OCI-LY7 (cell line): ENCODE measurements at regions not wholly inside any gene's neighbourhood (a gene's known extent, or its start where the extent isn't known, plus 50 kb on each side); places are given as distances from the start of the nearest gene placed in this dataset.

Experiments used
- BruUV-seq: library from RNA; stranded (reverse); fragments of 400-500 nt; replicated peaks from 2 replicates; lab custom pipeline; 2021; lab: Mats Ljungman, UMichigan
- CTCF ChIA-PET: fragments of 300-600 bp; sonication (Branson Sonifier 250); formaldehyde crosslinking; loops from one replicate; lab custom pipeline; 2022; ENCODE audit warnings: antibody characterized with exemption; ENCODE audit not compliant: unreplicated experiment; lab: Charles Lee
- POLR2A ChIA-PET: fragments of 300-600 bp; sonication (Branson Sonifier 250); formaldehyde crosslinking; loops from one replicate; lab custom pipeline; 2022; ENCODE audit warnings: antibody characterized with exemption; lab: Charles Lee
- DNase-seq: peaks from one replicate; pipeline ENCODE4 v3.0.0-alpha.2; 2015; ENCODE audit warnings: low spot score
- H2AFZ ChIP-seq: fragments of 200-600 bp; sonication (generic), shearing (Covaris generic); 2 replicates; pipeline ENCODE4 v1.6.1; 2014; ENCODE audit warnings: mild to moderate bottlenecking, antibody characterized with exemption, low read length, moderate library complexity
- H3K27ac ChIP-seq: fragments of 200-600 bp; sonication (generic); 2 replicates; pipeline ENCODE4 v1.5.1; 2014; ENCODE audit warnings: mixed run types, low read depth, mild to moderate bottlenecking, moderate library complexity, low read length, inconsistent platforms; ENCODE audit not compliant: poor library complexity, severe bottlenecking
- H3K36me3 ChIP-seq: fragments of 200-600 bp; sonication (generic); 2 replicates; pipeline ENCODE4 v1.6.1; 2014; ENCODE audit warnings: mild to moderate bottlenecking, antibody characterized with exemption, low read length, moderate library complexity, mixed read lengths; ENCODE audit not compliant: insufficient read depth
- H3K4me1 ChIP-seq: fragments of 200-600 bp; sonication (generic); 2 replicates; pipeline ENCODE4 v1.5.1; 2014; ENCODE audit warnings: mild to moderate bottlenecking, low read length; ENCODE audit not compliant: insufficient read depth, poor library complexity, severe bottlenecking
- H3K4me2 ChIP-seq: fragments of 200-600 bp; sonication (generic); 2 replicates; pipeline ENCODE4 v1.6.1; 2014; ENCODE audit warnings: mild to moderate bottlenecking, low read length
- H3K4me3 ChIP-seq: fragments of 200-600 bp; sonication (generic); 2 replicates; pipeline ENCODE4 v1.5.1; 2014; ENCODE audit warnings: mild to moderate bottlenecking, low read depth, low read length; ENCODE audit not compliant: poor library complexity, severe bottlenecking
- H3K79me2 ChIP-seq: fragments of 200-600 bp; sonication (generic); 2 replicates; pipeline ENCODE4 v1.6.1; 2016; ENCODE audit warnings: low read depth, mild to moderate bottlenecking, low read length, moderate library complexity, mixed read lengths; ENCODE audit not compliant: insufficient read depth
- H3K9me2 ChIP-seq: fragments of 200-600 bp; sonication (generic); 2 replicates; pipeline ENCODE4 v1.6.1; 2016; ENCODE audit warnings: mild to moderate bottlenecking, low read length, mixed read lengths; ENCODE audit not compliant: insufficient read depth
- H3K9me3 ChIP-seq: fragments of 200-600 bp; sonication (generic); 2 replicates; pipeline ENCODE4 v1.6.1; 2014; ENCODE audit warnings: mild to moderate bottlenecking, mixed run types, low read length, mixed read lengths
- H4K20me1 ChIP-seq: fragments of 200-600 bp; sonication (generic); 2 replicates; pipeline ENCODE4 v1.6.1; 2014; ENCODE audit warnings: mild to moderate bottlenecking, antibody characterized with exemption, low read length, moderate library complexity, mixed read lengths; ENCODE audit not compliant: insufficient read depth
- EZH2phosphoT487 ChIP-seq: fragments of 200-600 bp; sonication (generic); IDR thresholded peaks from 2 replicates; pipeline ENCODE4 v1.6.1; 2018; ENCODE audit warnings: low read depth, borderline replicate concordance, mild to moderate bottlenecking, mixed run types, antibody characterized with exemption, low read length, moderate library complexity, mixed read lengths
- intact Hi-C: fragments of 100-400 bp; cut with micrococcal nuclease; formaldehyde crosslinking; loops from one replicate; pipeline ENCODE4 v1.10.0; 2022; ENCODE audit not compliant: unreplicated experiment
- TF ChIP-seq, protein P1 (sequence below): fragments of 200-600 bp; sonication (generic); conservative IDR thresholded peaks from 2 replicates; pipeline ENCODE4 v1.5.1; 2014; ENCODE audit warnings: mild to moderate bottlenecking, antibody characterized with exemption, low read length, moderate library complexity, mixed read lengths

DNA sequence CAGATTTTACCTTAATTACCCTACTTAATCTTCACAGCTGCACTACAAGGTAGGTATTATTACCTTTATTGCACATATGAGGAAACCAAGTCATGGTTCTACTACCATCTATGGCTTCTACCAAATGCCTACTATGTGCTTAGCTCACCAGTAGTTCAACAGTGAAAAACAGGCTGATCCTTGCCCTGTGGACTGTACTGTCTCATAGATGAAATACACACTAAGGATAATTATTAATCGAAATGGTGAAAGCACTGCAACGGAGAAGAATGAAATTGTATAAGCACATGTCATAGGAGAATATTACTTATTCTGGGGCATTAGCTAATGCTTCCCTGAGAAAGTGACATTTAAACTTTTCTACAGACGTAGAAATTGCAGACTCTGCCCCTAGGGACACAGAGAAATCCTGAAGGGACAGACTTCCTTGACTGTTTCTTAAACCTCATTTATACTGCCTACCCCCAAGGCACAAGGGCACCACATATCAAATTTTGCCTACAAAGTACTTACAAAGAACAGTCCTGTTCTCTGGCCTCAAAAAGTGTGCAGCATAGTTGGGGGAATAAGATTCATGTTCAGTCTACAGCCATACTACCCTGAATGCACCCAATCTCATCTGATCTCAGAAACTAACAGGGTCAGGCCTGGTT is 148.4 kb upstream of the ZC3H11B start:
- Histone ChIP-seq H3K36me3 (no peaks in the 10 kb centered on the region), H2AFZ (no peak overlapping the region), H3K4me1 (no peaks in the 10 kb centered on the region), H3K79me2 (no peaks in the 10 kb centered on the region), H3K4me3 (no peak overlapping the region), H4K20me1 (no peaks in the 10 kb centered on the region), H3K4me2 (no peak overlapping the region), H3K9me2 (no peaks in the 10 kb centered on the region), H3K27ac (no peak overlapping the region), H3K9me3 (no peaks in the 10 kb centered on the region)
- ChIA-PET POLR2A (no interaction called here), CTCF (no interaction called here)
- DNase-seq, result no peak
- intact Hi-C loops, result no loop called here
- no TSS peak for BruUV-seq
- TF ChIP-seq EZH2phosphoT487, result no peak
- TF ChIP-seq, protein P1, sequence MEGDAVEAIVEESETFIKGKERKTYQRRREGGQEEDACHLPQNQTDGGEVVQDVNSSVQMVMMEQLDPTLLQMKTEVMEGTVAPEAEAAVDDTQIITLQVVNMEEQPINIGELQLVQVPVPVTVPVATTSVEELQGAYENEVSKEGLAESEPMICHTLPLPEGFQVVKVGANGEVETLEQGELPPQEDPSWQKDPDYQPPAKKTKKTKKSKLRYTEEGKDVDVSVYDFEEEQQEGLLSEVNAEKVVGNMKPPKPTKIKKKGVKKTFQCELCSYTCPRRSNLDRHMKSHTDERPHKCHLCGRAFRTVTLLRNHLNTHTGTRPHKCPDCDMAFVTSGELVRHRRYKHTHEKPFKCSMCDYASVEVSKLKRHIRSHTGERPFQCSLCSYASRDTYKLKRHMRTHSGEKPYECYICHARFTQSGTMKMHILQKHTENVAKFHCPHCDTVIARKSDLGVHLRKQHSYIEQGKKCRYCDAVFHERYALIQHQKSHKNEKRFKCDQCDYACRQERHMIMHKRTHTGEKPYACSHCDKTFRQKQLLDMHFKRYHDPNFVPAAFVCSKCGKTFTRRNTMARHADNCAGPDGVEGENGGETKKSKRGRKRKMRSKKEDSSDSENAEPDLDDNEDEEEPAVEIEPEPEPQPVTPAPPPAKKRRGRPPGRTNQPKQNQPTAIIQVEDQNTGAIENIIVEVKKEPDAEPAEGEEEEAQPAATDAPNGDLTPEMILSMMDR, result no peak

- Histone ChIP-seq H3K79me2 (no peaks in the 10 kb centered on the region), H3K9me2 (no peaks in the 10 kb centered on the region), H3K4me3 (no peak overlapping the region), H3K36me3 (no peaks in the 10 kb centered on the region), H2AFZ (no peak overlapping the region), H4K20me1 (no peaks in the 10 kb centered on the region), H3K9me3 (no peaks in the 10 kb centered on the region), H3K4me2 (no peak overlapping the region), H3K4me1 (no peaks in the 10 kb centered on the region), H3K27ac (no peak overlapping the region)
- POLR2A ChIA-PET, result interaction anchor here (0.6 kb wide), 1 partner anchor 55 kb away, joined by 3 read pairs; no protein-coding TSS in a partner anchor
- CTCF ChIA-PET, result no interaction called here
- no TSS peak for BruUV-seq
- DNase-seq, result no peak
- intact Hi-C loops, result no loop called here
- no peak for TF ChIP-seq EZH2phosphoT487
Measured at GRCh38 chr1:219759095-219759494, 146.2 kb upstream of the ZC3H11B start.

GRCh38 chr1:219757890-219758289 is 145.0 kb upstream of the ZC3H11B start:
- no peaks in the 10 kb centered on the region for H4K20me1 ChIP-seq
- H3K27ac ChIP-seq, result no peak overlapping the region
- ChIA-PET POLR2A (interaction anchor here (0.7 to 1.0 kb wide), 2 partner anchors 52 to 81 kb away, joined by 3 read pairs; no protein-coding TSS in a partner anchor), CTCF (interaction anchor here (0.6 kb wide), 1 partner anchor 21 kb away, joined by 3 read pairs; no protein-coding TSS in a partner anchor)
- intact Hi-C loops, result no loop called here
- TF ChIP-seq, protein P1, result no peak
- TF ChIP-seq EZH2phosphoT487, result no peak
- no peak overlapping the region for H2AFZ ChIP-seq
- no TSS peak for BruUV-seq
- no peaks in the 10 kb centered on the region for H3K36me3 ChIP-seq
- H3K4me1 ChIP-seq, result no peaks in the 10 kb centered on the region
- H3K4me2 ChIP-seq, result no peak overlapping the region
- DNase-seq, result no peak
- H3K9me3 ChIP-seq, result no peaks in the 10 kb centered on the region
- no peak overlapping the region for H3K4me3 ChIP-seq
- no peaks in the 10 kb centered on the region for H3K9me2 ChIP-seq
- H3K79me2 ChIP-seq, result no peaks in the 10 kb centered on the region
